Activated T-cell treated with anti-CD3 and anti-CD28 coated beads, Interleukin-2, amount 50 U/mL, for 72 hours (primary cell): ENCODE measurements at regions not wholly inside any gene's neighbourhood (a gene's known extent, or its start where the extent isn't known, plus 50 kb on each side); places are given as distances from the start of the nearest gene placed in this dataset.

Source experiments
- ATAC-seq, 2 donors: fragments of 150-1000 bp; cut with Tn5 transposase; replicated peaks in 1 of 2; 2 replicates each; pipeline ENCODE4 v1.10.0; 2021; ENCODE audit warnings: moderate library complexity in 2 of 2, mild to moderate bottlenecking in 1 of 2
- DNase-seq, 2 donors: peaks; one replicate each; pipeline ENCODE4 v3.0.0; 2021 to 2022; ENCODE audit warnings: mixed read lengths in 1 of 2
- H3K27ac Mint-ChIP-seq: one replicate; pipeline ENCODE4 v1.8.0; 2022; ENCODE audit warnings: mild to moderate bottlenecking, moderate library complexity, mixed read lengths
- H3K27me3 Mint-ChIP-seq: one replicate; pipeline ENCODE4 v1.8.0; 2022; ENCODE audit warnings: low read depth, mixed read lengths
- H3K36me3 Mint-ChIP-seq, 2 donors: one replicate each; pipeline ENCODE4 v1.8.0; 2022; ENCODE audit warnings: mixed read lengths in 2 of 2, mild to moderate bottlenecking in 1 of 2; ENCODE audit not compliant: insufficient read depth in 2 of 2
- H3K4me1 Mint-ChIP-seq: one replicate; pipeline ENCODE4 v1.8.0; 2022; ENCODE audit warnings: low read depth, mixed read lengths
- H3K4me3 Mint-ChIP-seq, 2 donors: one replicate each; pipeline ENCODE4 v1.8.0; 2022; ENCODE audit warnings: mild to moderate bottlenecking in 2 of 2, mixed read lengths in 2 of 2, moderate library complexity in 2 of 2
- H3K9me3 Mint-ChIP-seq, 2 donors: one replicate each; pipeline ENCODE4 v1.8.0; 2022; ENCODE audit warnings: mixed read lengths in 2 of 2

- no peaks in the 10 kb centered on the region for H3K9me3 Mint-ChIP-seq
- DNase-seq (no peak), ATAC-seq (no peak)
- H3K36me3 Mint-ChIP-seq: peaks cover 0 to 1% of the 10 kb centered on the region in 2 donors
- no peak overlapping the region for H3K4me3 Mint-ChIP-seq
- no peaks in the 10 kb centered on the region for H3K27me3 Mint-ChIP-seq
- H3K27ac Mint-ChIP-seq: no peak overlapping the region
- H3K4me1 Mint-ChIP-seq: peaks cover 68% of the 10 kb centered on the region
Measured at GRCh38 chr9:91059713-91060112, 258.1 kb downstream of the SYK start.

GRCh38 chr9:91060520-91061343, 259.1 kb downstream of the SYK start:
- no peaks in the 10 kb centered on the region for H3K9me3 Mint-ChIP-seq
- peaks cover 2% of the 10 kb centered on the region for H3K27me3 Mint-ChIP-seq
- H3K36me3 Mint-ChIP-seq: peaks cover 0 to 1% of the 10 kb centered on the region in 2 donors
- ATAC-seq: peak; percentile 67 to 77
- H3K4me1 Mint-ChIP-seq: peaks cover 58% of the 10 kb centered on the region
- peak overlapping the region; percentile 40 to 41 for H3K4me3 Mint-ChIP-seq
- no peak for DNase-seq
- H3K27ac Mint-ChIP-seq: peak overlapping the region; percentile 66

- H3K9me3 Mint-ChIP-seq: no peaks in the 10 kb centered on the region
- ATAC-seq (no peak), DNase-seq (no peak)
- no peak overlapping the region for H3K27ac Mint-ChIP-seq
- H3K27me3 Mint-ChIP-seq: peaks cover 10% of the 10 kb centered on the region
- H3K4me1 Mint-ChIP-seq: peaks cover 50% of the 10 kb centered on the region
- H3K4me3 Mint-ChIP-seq: no peak overlapping the region
- peaks cover 0 to 1% of the 10 kb centered on the region in 2 donors for H3K36me3 Mint-ChIP-seq
Measured at GRCh38 chr9:91061506-91061905, 259.9 kb downstream of the SYK start.

GRCh38 chr9:91062281-91062680, 260.7 kb downstream of the SYK start:
- peaks cover 43% of the 10 kb centered on the region for H3K4me1 Mint-ChIP-seq
- ATAC-seq: no peak
- H3K27me3 Mint-ChIP-seq: peaks cover 12% of the 10 kb centered on the region
- no peak for DNase-seq
- no peak overlapping the region for H3K4me3 Mint-ChIP-seq
- no peaks in the 10 kb centered on the region for H3K9me3 Mint-ChIP-seq
- H3K27ac Mint-ChIP-seq: no peak overlapping the region
- peaks cover 0 to 1% of the 10 kb centered on the region in 2 donors for H3K36me3 Mint-ChIP-seq

- Mint-ChIP-seq H3K36me3 (peaks cover 1 to 2% of the 10 kb centered on the region in 2 donors), H3K4me1 (peaks cover 36% of the 10 kb centered on the region)
Measured at GRCh38 chr9:91063471-91063870, 261.9 kb downstream of the SYK start.

GRCh38 chr9:91065231-91066041, 263.8 kb downstream of the SYK start:
- DNase-seq: no peak
- ATAC-seq: no peak

More at GRCh38 chr9:91063471-91063870, 261.9 kb downstream of the SYK start:
- Mint-ChIP-seq H3K9me3 (no peaks in the 10 kb centered on the region), H3K4me3 (no peak overlapping the region), H3K27ac (no peak overlapping the region), H3K27me3 (peaks cover 12% of the 10 kb centered on the region)
- no peak for ATAC-seq
- no peak for DNase-seq

GRCh38 chr9:91066042-91066415, 264.4 kb downstream of the SYK start:
- ATAC-seq (no peak), DNase-seq (no peak)
- Mint-ChIP-seq H3K36me3 (peaks cover 6 to 7% of the 10 kb centered on the region in 2 donors), H3K4me1 (peaks cover 30% of the 10 kb centered on the region), H3K27ac (no peak overlapping the region), H3K4me3 (no peak overlapping the region), H3K27me3 (peaks cover 12% of the 10 kb centered on the region), H3K9me3 (no peaks in the 10 kb centered on the region)

More at GRCh38 chr9:91065231-91066041, 263.8 kb downstream of the SYK start:
- Mint-ChIP-seq H3K36me3 (peaks cover 6 to 7% of the 10 kb centered on the region in 2 donors), H3K4me3 (no peak overlapping the region), H3K9me3 (no peaks in the 10 kb centered on the region), H3K27ac (no peak overlapping the region), H3K27me3 (peaks cover 12% of the 10 kb centered on the region), H3K4me1 (peaks cover 35% of the 10 kb centered on the region)

GRCh38 chr9:91066856-91067255, 265.2 kb downstream of the SYK start:
- no peak overlapping the region for H3K27ac Mint-ChIP-seq
- H3K4me3 Mint-ChIP-seq: no peak overlapping the region
- H3K9me3 Mint-ChIP-seq: no peaks in the 10 kb centered on the region
- no peak for DNase-seq
- no peak for ATAC-seq
- H3K4me1 Mint-ChIP-seq: peaks cover 30% of the 10 kb centered on the region
- H3K27me3 Mint-ChIP-seq: peaks cover 12% of the 10 kb centered on the region
- peaks cover 6 to 7% of the 10 kb centered on the region in 2 donors for H3K36me3 Mint-ChIP-seq

- ATAC-seq: no peak
- no peak for DNase-seq
- Mint-ChIP-seq H3K9me3 (no peaks in the 10 kb centered on the region), H3K27ac (no peak overlapping the region), H3K4me3 (no peak overlapping the region), H3K4me1 (peaks cover 30% of the 10 kb centered on the region), H3K36me3 (peaks cover 6 to 7% of the 10 kb centered on the region in 2 donors), H3K27me3 (peaks cover 12% of the 10 kb centered on the region)
Measured at GRCh38 chr9:91067306-91067860, 265.8 kb downstream of the SYK start.

- ATAC-seq: peak; percentile 98
- H3K4me3 Mint-ChIP-seq: peak overlapping the region; percentile 72 to 79
- peaks cover 4% of the 10 kb centered on the region for H3K27me3 Mint-ChIP-seq
- peaks cover 31% of the 10 kb centered on the region for H3K4me1 Mint-ChIP-seq
- no peaks in the 10 kb centered on the region for H3K9me3 Mint-ChIP-seq
- peak overlapping the region; percentile 69 for H3K27ac Mint-ChIP-seq
- DNase-seq: peak; percentile 83 to 89
- peaks cover 6 to 7% of the 10 kb centered on the region in 2 donors for H3K36me3 Mint-ChIP-seq
Measured at GRCh38 chr9:91071184-91071990, 269.8 kb downstream of the SYK start.

- Mint-ChIP-seq H3K4me1 (peaks cover 36% of the 10 kb centered on the region), H3K9me3 (no peaks in the 10 kb centered on the region), H3K27me3 (no peaks in the 10 kb centered on the region), H3K4me3 (peak overlapping the region in 1 of 2 donors; percentile 22), H3K36me3 (peaks cover 6 to 9% of the 10 kb centered on the region in 2 donors), H3K27ac (no peak overlapping the region)
- no peak for ATAC-seq
- no peak for DNase-seq
Measured at GRCh38 chr9:91073049-91073810, 271.6 kb downstream of the SYK start.
